HG03520 (cell line): ENCODE measurements at regions not wholly inside any gene's neighbourhood (a gene's known extent, or its start where the extent isn't known, plus 50 kb on each side); places are given as distances from the start of the nearest gene placed in this dataset.
"Not testable (repeated sequence)": the region's sequence is repeated elsewhere in the genome, so short reads cannot be mapped to it uniquely, and the experiment has no call there.

Experiments
- ATAC-seq: cut with Tn5 transposase; IDR thresholded peaks from one replicate; pipeline ENCODE4 v1.9.1; 2021; ENCODE audit warnings: mild to moderate bottlenecking, moderate library complexity; ENCODE audit not compliant: unreplicated experiment

DNA sequence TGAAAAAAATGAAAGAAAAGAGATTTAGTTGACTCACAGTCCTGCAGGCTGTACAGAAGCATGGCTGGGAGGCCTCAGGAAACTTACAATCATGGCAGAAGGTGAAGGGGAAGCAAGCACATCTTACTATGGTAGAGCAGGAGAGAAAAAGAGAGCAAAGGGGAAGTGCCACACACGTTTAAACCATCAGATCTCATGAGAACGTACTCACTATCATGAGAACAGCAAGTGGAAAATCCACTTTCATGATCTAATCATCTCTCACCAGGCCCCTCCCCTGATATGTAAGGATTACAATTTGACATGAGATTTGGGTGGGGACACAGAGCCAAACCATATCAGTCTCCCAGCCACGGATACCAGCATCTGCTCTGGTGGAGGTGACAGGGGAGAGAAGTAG is 50.8 kb upstream of the CPOX start:
- no peak for ATAC-seq

GRCh38 chr3:98645039-98645438 is 51.6 kb upstream of the CPOX start:
- peak; percentile 49 for ATAC-seq

DNA sequence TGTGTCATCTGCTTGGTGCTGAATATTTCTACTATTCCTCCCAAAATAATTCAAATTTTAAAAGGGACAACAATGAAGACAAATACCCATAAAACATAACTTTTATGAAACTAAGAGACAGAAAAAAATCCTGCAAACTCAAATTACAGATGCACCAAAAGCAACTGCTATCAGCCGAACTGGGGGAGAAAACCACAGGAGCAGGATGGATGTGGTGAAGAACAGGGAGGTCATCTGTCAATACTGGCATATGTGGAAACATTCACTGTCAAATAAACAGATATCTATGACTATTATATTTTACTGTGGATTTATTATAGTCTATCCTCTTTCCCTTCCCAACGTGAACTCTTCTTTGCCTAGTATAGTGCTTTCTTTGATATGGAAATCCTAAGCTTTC is 53.3 kb upstream of the CPOX start:
- no peak for ATAC-seq

GRCh38 chr3:98647197-98647596 is 53.8 kb upstream of the CPOX start:
- no peak for ATAC-seq

GRCh38 chr3:98650971-98651779 is 57.8 kb upstream of the CPOX start:
- ATAC-seq, result no peak

GRCh38 chr3:98651780-98652077 is 58.3 kb upstream of the CPOX start:
- no peak for ATAC-seq

DNA sequence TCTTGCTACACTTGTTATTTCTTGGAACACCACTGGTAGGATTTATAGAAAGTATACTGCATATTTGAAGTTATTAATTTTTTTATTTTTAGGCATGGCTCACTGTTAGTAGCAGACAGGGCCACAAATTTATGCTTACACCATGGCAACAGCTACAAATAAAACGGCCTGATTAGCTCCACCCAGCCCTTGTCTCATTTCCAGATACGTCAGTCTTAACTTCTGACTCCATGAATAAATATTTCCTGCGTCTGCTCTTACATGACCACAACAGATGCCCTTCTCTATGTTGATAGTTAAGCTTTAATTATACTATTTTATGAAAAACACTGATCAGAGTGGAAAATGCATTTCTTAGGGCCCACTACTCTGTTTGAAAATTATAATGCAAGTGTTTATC is 62.3 kb upstream of the CPOX start:
- ATAC-seq, result no peak

- peak; percentile 87 for ATAC-seq
These were observed 64.0 kb upstream of the CPOX start for GRCh38 chr3:98657457-98657856.

- no peak for ATAC-seq
These were observed 69.3 kb upstream of the CPOX start for GRCh38 chr3:98662699-98663098.

GRCh38 chr3:98670020-98670419 is 76.6 kb upstream of the CPOX start:
- ATAC-seq, result no peak

DNA sequence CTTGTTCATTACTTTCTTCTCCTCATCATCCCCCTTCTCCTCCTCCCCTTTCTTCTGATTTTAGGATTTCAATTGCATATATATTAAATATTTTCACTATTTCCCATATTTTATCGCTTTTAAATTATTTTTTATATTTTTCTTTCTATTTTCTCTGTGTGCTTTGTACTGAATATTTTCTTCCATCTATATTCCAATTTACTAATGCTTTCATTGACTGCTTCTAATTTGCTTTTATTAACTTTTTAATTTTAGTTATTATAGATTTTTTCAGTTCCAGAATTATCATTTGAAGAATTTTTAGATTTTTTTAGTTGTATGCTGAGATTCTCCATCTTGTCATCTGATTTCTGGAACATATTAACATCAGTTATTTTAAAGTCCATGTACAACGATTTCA is 83.2 kb upstream of the ST3GAL6 start:
- ATAC-seq, result no peak

DNA sequence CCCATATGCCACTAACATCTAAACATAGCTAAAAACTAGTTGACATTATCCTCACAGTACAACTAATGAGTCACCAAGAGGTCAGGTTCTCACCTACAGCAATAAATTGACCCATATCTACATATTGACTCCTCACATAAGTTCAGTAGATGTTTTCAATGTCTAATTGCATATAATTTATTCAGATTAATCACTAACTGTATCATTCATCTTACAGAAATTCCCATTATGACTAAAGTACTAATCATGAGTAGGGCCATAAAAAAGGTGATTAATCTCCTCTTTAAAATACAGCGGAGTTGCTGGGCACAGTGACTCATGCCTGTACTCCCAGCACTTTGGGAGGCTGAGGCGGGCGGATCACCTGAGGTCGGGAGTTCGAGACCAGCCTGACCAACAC is 82.4 kb upstream of the ST3GAL6 start:
- no peak for ATAC-seq

DNA sequence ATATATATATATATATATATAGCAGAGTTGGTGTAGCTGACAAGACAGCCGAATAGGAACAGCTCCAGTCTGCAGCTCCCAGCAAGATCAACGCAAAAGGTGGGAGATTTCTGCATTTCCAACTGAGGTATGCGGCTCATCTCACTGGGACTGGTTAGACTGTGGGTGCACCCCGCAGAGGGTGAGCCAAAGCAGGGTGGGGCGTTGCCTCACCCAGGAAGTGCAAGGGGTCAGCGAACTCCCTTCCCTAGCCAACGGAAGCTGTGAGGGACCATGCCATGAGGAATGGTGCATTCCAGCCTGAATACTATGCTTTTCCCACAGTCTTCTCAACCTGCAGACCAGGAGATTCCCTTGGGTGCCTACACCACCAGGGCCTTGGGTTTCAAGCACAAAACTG is 81.7 kb upstream of the ST3GAL6 start:
- ATAC-seq, result no peak

DNA sequence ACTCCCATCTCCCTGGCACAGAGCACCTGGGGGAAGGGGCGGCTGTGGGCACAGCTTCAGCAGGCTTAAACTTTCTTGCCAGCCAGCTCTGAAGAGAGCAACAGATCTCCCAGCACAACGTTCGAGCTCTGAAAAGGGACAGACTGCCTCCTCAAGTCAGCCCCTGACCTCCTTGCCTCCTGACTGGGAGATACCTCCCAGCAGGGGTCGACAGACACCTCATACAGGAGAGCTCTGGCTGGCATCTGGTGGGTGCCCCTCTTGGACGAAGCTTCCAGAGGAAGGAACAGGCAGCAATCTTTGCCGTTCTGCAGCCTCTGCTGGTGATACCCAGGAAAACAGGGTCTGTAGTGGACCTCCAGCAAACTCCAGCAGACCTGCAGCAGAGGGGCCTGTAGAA is 80.7 kb upstream of the ST3GAL6 start:
- ATAC-seq, result not testable (repeated sequence)

- ATAC-seq, result no peak
These were observed 74.8 kb upstream of the ST3GAL6 start for GRCh38 chr3:98688363-98688762.

DNA sequence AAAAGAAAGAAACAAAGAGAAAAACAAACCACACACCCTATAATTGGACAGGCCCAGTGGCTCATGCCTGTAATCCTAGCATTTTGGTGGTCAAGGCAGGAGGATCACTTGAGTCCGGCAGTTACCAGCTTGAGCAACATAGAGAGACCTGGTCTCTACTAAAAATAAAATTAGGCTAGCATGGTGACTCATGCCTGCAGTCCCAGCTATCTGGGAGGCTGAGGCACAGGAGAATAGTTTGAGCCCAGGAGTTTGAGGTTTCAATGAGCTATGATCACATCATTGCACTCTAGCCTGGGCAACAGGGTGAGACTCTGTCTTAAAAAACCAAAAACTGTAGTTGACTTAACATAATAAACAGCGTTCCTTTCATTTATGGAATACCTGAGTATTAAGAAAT is 72.3 kb upstream of the ST3GAL6 start:
- no peak for ATAC-seq

GRCh38 chr3:98691897-98692296 is 71.2 kb upstream of the ST3GAL6 start:
- no peak for ATAC-seq

GRCh38 chr3:98692787-98693473 is 70.2 kb upstream of the ST3GAL6 start:
- peak; percentile 56 for ATAC-seq

GRCh38 chr3:98695796-98696195 is 67.3 kb upstream of the ST3GAL6 start:
- ATAC-seq, result no peak

DNA sequence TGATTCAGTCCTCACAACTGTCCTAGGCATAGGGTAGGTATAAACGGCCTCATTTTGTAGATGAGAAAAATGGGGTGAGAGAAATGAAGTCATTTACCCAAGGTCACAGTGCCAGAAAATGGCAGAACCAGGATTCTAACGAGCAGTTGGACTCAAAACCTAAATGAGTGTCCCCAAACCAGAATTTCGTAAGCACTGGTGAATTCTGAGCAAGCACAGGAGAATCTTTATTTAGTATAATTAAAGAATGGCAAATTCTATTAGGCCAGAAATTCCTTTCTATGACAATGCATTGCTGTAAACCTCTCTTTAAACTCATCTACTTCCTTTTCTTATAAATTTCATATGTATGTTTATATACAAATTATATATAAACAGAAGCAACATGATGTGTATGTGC is 66.8 kb upstream of the ST3GAL6 start:
- not testable (repeated sequence) for ATAC-seq

GRCh38 chr3:98697225-98697624 is 65.9 kb upstream of the ST3GAL6 start:
- no peak for ATAC-seq

GRCh38 chr3:98699132-98699531 is 64.0 kb upstream of the ST3GAL6 start:
- ATAC-seq, result no peak
